HG02852 (cell line): ENCODE measurements at regions not wholly inside any gene's neighbourhood (a gene's known extent, or its start where the extent isn't known, plus 50 kb on each side); places are given as distances from the start of the nearest gene placed in this dataset.
"Not testable (repeated sequence)": the region's sequence is repeated elsewhere in the genome, so short reads cannot be mapped to it uniquely, and the experiment has no call there.

Experiments used
- ATAC-seq: cut with Tn5 transposase; IDR thresholded peaks from one replicate; pipeline ENCODE4 v1.9.1; 2021; ENCODE audit warnings: mild to moderate bottlenecking, moderate library complexity; ENCODE audit not compliant: unreplicated experiment

DNA sequence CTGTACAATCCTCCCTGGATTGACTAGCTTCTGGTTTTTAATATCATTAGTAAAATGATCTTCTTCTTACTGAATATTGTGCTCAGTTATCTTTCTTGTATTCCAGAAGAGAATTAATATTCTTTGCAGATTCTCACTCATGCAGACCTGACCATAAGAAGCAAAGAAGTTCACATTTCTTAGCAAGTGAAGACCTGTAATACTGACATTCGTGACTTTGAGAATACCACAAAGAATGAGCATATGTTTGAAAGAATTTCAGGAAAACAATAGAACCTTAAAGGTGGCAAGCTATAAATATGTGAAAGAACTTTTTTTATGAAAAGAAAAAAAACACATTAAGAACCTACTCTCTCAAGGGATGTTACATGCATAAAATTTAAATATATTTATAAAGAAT, 371.6 kb downstream of the JRKL start:
- ATAC-seq, result no peak

DNA sequence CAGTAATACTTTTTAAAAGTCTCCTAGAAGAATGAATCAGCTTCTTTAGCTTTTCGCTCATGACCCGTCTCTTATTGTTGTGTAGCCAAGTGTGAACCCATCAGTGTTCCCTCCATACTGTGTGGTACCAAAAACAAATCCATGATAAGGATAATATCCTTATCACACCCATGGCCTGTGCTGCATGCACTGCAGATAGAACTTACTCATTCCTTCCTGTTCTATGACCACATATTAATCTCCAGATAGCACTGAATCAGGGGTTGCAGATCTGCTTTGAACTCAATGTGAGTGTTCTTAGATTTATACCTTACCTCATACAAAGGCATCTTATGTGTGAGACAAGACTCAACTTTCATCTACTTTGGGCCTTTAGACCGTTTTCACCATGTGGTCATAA, 373.4 kb downstream of the JRKL start:
- ATAC-seq, result no peak

DNA sequence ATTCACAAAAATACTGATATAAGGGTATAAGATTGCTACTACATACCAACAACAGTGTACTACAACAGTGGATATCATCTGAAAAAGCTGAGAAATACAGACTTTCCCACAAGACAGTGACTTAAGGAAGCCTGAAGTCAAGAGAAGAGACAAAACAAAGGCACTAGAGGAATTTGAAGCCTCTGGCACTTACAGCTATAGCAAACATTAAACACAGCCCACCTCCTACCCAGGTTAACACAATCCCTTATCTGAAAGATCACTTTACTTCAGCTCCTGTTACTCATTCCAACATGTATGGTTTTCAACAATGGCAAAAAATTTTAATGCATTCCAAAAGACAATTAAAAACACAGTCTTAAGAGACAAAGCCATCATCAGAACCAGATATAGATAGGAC, 388.5 kb downstream of the JRKL start:
- no peak for ATAC-seq

DNA sequence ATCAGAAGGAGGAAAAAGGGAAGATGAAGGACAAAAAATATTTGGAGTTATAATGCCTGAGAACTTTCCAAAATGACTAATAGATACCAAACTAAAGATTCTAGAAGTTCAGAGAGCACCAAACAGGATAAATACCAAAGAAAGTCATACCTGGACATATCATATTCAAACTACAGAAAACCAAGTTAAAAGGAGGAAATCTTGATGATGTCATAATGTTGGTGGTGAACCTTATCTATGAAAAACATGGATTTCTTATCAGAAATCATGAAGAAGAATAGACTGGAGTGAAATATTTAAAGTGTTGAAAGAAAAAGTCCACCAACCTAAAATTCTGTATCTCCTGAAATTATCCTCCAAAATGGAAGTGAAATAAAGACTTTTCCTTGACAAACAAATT, 389.2 kb downstream of the JRKL start:
- ATAC-seq, result no peak

DNA sequence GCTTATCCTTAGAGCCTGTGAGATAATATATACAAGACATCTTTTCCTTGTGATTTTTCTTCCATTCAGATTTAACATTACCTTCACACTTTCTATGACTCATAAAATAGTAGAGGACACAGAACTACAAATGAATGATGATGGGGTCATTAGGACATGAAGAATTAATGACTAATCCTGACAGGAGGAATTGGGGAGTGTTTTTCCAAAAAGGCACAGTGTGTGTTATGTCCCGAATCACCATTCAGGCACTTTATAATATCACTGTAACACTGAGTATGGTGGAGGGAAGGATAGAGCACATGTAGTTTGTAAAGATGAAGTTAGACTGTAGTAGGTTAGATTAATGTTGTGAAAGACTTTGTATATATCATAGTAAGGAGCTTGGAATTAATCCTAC, 391.3 kb downstream of the JRKL start:
- ATAC-seq, result no peak

DNA sequence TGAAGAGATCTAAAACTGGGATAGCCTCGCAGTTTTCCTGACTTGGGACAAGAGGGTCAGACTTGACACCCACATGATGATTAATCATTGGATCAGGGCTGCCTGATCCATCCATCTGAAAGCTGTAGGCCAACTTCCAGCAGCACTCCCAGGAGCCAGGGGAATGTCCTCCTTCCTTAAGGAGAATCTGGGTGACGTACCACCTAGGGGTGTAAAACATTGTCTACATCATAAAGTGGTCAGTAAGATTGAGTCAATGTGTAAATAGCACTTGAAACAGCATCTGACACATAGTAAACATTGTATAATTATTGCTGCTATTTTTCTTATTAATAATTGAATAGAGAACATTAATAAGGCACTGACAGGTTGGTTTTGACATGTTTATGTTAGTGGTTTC, 392.8 kb downstream of the JRKL start:
- ATAC-seq, result no peak

DNA sequence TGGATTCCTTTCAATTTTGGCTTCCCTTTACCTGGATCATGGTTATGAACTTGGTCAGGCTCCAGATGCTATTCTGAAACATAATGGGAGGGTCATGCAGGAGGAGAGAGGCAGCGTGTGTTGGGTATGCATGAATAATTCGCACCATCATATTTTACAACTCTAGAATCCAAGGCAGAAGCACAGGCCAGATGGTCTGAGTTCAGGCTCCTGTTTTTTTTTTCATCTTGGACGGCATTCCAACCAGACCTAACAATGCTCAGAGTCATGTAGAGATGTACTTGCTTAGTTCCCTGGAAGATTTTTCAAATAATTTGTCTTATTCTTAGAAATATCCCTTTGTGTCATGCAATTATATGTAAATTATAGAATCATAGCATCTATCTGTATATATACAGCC, 393.5 kb downstream of the JRKL start:
- no peak for ATAC-seq

DNA sequence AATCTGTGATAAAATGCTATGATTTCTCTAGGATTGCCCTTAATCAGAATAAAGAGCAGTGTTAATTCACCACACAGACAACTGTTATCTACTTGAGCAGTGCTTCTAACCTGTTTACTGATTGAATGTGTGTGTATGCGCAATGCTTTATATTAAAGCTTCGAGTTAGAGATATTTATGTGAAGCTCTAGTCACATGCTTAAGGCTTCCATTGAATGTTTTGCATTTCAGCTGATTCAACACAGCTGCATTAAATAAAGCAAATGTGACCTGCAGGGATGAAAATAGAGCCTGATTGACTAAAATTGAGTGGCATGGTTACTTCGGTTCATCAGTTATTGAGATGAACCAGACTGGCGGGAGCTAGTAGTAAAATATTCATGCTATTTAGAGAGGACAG, 395.3 kb downstream of the JRKL start:
- ATAC-seq, result no peak

DNA sequence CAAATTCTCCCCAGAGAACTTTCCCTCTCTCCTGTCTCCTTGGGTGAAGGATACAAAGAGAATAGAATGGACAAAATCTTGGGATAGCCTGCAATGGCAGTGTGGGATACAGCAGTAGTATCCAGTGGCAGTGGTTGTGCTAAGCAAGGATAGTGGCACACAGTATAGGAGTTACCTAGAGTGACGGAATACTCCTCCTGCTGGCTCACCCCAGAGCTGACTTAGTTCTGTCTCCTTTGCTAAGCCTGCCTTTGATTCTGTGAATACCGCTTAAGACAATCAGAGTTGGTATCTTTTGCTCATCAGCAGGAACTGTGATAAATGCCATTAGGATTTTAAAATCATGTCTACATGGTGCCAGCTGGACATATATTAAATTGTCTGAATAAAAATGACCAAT, 404.3 kb downstream of the JRKL start:
- no peak for ATAC-seq

DNA sequence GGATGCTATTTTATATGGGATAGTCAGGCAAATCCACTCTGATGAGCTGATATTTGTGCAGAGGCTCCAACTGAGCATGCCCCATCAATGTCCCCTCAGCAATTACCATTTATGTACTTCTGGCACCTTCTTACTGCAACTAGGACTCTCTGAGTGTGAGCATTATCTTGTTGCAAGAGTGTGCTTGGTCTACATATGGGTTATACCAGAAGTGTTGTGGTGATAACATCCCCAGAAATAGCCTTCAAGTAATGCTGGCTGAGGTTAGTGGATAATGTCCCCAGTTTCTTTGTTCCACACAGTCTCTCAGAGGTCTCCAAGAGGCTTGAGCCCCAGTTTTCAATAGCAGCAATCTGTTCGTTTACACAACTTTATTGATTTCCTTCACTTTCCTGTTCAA, 408.6 kb downstream of the JRKL start:
- no peak for ATAC-seq

DNA sequence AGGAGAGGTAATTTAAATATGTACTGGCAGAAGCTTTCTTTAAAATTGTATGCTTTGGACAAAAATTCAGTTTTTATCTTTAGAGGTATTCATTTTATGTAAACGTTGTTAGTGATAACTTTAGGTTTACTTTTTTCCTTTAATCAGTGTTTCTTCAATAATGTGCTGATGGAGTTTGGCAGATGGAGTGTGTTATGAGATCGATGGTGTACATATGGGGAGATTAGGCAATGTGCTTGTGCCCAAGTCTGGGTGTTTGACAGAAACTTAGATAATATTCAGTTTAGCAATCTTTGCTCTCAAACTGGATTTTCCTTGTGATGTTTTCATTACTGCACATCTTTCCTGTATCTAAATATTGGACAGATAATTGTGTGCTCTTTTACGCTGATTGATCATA, 425.4 kb downstream of the JRKL start:
- no peak for ATAC-seq

DNA sequence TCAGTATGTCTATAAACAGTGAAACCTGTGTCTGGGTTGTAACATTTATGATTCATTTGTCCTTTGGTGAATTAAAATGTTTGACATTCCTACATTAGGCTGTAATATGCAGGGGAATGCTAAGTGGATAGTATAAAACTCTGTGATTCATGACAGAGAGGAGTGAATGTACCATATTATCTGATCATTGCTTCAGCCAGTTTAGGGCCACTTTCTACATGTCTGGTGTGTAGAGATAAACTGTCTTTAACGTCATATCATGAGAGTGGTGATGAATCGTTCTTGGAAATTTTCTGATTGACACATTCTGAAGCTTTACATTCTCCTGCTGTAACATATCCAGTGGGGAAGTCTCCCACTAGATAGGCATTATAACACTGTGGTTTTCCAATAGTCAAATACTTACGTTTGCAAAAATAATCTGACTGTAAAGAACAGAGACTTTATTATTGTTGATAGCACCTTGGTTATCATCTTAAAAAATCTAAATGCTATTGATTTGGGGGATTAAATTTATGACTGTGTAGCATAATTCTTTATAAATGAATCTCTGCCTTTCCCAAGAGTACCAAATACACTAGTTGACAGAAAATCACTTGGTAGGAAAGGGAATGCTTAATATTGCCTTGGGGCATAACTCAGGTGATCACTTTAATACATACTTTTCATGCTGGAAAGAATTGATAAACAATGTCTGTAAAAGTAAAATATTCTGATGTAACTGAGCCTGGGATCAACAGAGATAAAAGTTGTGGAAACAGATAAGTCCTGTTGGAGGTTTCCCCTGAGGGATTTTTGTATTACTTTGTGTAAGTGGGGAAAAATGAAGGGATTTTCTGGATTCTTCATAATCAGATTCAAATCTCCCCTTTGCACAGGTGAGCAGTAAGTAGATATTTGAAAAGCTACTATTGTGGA, 427.9 kb downstream of the JRKL start:
- no peak for ATAC-seq

DNA sequence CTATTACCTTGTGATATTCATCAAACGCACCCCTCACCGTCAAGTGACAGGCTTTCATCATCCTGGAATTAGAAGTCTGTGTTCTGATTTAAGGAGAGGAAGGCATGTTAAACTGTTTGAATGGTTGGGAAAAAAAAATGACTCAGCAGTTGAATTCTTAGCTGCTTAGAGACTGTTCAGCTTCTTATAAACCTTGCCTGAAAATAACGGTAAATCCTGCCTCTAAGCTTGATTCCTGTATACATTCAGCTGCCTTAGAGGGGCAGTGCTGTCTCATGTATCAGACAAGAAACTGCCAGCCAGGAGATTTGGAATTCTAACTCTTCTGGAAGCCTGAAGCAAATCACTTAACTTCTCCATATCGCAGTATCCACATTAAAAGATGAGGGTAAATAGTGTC, 437.4 kb downstream of the JRKL start:
- no peak for ATAC-seq

DNA sequence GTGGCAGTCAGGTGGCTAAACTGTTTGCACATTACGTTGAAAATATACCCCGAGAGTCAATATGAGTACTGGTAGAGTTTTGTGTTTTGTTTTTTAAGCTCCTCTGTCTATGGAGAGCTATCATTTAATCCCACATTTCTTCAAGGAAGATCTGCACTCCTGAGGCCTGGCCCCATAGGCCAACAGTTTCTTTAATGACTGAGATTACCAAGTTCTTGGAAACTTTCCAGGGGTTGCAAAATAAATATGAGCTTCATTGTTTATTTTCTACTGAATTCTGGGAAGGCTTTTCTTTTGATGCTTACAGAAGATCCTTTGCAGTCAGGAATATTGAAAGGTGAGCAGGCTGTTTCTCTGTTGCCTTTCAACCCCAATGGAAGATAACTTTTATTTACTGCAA, 452.0 kb downstream of the JRKL start:
- ATAC-seq, result no peak

DNA sequence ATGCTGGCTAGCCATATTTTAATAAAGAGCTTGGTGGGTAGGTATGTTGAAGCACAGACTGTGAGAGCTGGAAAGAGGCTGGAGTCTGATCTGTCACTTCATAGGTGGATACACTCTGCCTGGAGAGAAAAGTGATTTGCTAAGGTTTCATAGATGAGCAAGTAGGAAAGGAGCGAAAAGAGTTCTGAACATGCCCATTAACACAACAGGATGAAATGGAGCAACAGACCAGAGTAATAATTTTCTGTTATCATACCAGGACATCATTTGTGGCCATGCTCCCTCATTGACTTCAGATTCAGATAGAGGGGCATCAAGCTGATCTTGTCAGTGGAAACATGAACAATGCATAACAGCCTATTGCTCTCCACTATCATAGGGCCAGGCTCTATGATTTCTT, 452.9 kb downstream of the JRKL start:
- ATAC-seq, result no peak

DNA sequence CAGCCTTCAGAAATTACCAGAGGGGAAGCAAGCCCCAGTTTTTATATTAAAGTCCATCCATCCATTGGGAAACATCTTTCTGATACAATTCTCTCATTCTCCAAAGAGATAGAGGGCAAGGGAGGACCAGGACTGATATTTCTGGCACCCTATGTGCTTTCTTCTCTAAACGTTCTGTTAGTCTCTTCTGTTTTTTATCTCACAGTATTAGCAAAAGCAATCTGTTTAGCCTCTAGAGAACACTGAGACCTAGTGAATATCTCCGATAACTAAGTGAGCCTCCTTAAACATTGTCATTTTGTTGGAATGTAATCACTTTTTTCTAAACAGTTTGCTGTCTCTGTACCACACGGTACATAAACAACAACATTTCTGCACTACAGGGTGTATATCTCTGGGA, 464.6 kb downstream of the JRKL start:
- no peak for ATAC-seq

DNA sequence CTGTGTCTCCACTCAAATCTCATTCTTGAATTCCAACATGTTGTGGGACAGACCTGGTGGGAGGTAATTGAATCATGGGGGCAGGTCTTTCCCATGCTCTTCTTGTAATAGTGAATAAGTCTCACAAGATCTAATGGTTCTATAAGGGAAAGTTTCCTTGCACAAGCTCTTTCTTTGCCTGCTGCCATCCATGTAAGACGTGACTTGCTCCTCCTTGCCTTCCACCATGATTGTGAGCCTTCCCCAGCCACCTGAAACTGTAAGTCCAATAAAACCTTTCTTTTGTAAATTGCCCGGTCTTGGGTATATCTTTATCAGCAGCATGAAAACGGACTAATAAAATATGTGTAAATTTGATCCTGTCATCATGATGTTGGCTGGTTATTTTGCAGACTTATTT, 471.9 kb downstream of the JRKL start:
- ATAC-seq, result not testable (repeated sequence)

DNA sequence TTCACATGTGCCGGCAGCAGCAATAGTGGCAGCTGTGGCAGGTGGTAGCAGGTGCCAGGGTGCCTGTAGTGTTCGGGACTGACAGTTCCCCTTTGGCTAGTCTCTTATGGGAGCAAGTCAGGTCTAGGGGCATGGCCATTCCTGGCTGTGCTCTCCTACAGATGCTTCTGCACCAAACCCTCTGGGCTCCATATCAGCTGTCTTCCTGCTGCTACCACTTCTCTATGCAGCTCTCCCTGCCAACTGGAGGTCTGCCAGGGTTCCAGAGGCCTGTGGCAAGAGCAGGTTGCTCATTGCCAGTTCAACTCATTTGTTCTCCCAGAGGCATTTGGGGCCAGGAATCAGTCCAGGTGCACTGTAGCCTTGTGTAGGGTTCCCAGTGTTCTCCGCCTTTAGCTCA, 473.7 kb downstream of the JRKL start:
- no peak for ATAC-seq

DNA sequence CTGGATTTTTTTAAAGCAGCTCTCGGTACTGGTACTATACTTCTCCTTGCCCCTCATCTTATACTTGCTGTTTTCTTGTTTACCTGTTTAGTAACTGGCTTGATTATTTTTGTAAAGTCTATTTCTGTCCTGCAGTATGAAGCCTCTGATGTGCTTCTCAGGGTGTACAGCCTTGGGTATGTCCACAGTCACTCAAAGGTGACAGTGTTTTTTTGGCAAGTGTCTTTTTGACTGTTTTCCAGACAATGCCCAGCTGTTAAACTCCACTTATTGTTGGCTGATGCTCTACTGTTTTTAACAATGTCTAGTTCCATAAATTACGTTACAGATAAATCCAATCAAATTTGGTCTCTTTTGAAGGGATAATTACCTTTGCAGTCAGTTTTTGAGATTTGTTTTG, 475.2 kb downstream of the JRKL start:
- ATAC-seq, result no peak

DNA sequence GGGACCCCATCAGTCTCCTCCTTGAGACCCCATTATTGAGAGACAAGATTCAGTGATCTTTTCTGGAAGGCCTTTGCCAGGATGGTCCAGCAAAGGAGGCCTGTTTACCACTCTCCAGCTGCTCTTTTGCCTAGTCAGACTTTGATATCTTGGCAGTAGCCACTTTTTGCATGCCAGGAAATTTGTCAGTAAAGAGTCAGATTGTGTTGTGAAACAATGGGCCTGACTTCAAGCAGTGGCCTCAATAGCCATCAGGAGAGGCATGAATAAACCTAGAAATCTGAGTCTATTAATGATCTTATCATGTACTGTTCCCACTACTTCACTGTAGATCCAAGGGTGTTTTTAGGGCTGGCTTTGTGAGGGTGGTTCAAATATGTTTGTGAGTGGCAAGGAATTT, 479.4 kb downstream of the JRKL start:
- no peak for ATAC-seq

DNA sequence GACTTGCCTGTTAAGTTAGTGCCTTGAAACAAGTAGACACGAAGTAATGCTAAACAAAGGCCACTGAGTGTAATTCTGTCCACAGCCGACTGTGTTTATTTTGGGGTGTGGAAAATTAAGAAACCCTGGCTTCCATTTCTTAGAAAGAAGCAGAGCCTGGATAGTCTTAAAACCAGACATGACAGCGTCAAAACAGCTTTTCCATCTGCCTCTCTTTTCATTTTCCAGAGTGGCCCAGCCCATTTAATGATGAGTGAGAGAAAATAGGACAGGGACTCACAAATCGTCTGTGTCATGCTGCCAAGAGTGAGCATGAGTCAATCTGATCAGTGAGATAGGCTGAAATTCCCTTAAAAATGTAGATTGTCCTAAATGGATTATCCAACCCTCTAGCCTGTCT, 485.9 kb downstream of the JRKL start:
- no peak for ATAC-seq

DNA sequence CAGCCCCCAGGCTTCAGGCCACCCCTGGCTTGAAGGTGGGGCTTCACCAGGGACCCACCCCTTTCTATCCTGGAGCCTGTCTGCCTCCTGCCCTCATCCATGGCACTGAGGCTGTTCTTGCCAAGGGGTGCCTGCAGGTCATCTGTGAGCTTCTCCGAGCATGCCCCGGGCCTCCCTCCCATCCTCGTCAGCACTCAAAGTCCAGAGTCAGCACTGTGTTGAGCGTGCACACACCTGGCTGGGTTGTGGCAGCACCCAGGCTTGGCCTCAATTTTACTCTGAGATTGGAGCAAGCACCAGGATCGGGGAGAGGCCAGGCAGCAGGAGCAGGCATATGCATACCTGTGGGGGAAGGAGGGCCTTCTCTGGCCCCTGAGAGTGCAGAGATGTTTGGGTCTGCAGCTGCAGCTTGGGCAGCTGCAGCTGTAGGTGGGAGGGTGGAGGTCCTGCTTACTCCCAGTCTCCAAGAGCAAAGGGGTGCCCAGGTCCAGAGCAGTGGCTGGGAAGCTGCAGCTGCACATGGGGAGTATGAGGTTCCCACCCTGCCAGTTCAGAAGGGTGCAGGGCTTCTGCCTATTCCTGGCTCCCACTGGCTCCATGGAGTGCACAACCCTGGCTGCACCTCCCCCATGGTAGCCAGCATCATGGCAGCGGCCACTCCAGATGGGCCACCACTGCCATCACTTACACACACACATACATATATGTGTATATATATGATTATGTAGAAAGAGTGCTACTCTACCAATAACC, 488.7 kb downstream of the JRKL start:
- ATAC-seq, result no peak
